CD4-positive, alpha-beta T cell (primary cell): ENCODE measurements at regions not wholly inside any gene's neighbourhood (a gene's known extent, or its start where the extent isn't known, plus 50 kb on each side); places are given as distances from the start of the nearest gene placed in this dataset.

ENCODE experiments used
- ATAC-seq: fragments of 200-7000 bp; cut with Tn5 transposase; one replicate; pipeline ENCODE4 v1.10.0; 2022; ENCODE audit warnings: mild to moderate bottlenecking; ENCODE audit not compliant: poor library complexity
- CTCF ChIA-PET: fragments of 350-600 bp; sonication (Branson Sonifier 250); formaldehyde crosslinking; loops from one replicate; lab custom pipeline; 2021; ENCODE audit warnings: antibody characterized with exemption, inconsistent platforms; lab: Charles Lee
- POLR2A ChIA-PET: fragments of 350-600 bp; sonication (Branson Sonifier 250); formaldehyde crosslinking; loops from one replicate; lab custom pipeline; 2021; ENCODE audit warnings: antibody characterized with exemption, inconsistent platforms; lab: Charles Lee
- DNase-seq, 14 experiments: peaks; one replicate each; pipeline ENCODE4 v3.0.0-alpha.2; 2013 to 2020; ENCODE audit warnings: mixed read lengths in 2 of 14
- H3K27ac ChIP-seq, 2 donors: one replicate each; pipeline versions ENCODE4 v1.5.1 to v1.7.0; 2013; ENCODE audit warnings: low read length in 2 of 2, low read depth in 1 of 2, mild to moderate bottlenecking in 1 of 2
- H3K27me3 ChIP-seq, 2 experiments: 1 replicate in 1 of 2; 2 replicates in 1 of 2; pipeline versions ENCODE4 v1.6.1 to v1.7.0; 2013; ENCODE audit warnings: low read length in 2 of 2, control low read depth in 1 of 2, mild to moderate bottlenecking in 1 of 2, moderate library complexity in 1 of 2; ENCODE audit not compliant: insufficient read depth in 2 of 2, control insufficient read depth in 1 of 2
- H3K36me3 ChIP-seq: one replicate; pipeline ENCODE4 v1.6.1; 2013; ENCODE audit warnings: low read length, control low read depth; ENCODE audit not compliant: insufficient read depth
- H3K4me1 ChIP-seq: one replicate; pipeline ENCODE4 v1.6.1; 2013; ENCODE audit warnings: low read length, control low read depth; ENCODE audit not compliant: insufficient read depth
- H3K4me3 ChIP-seq: one replicate; pipeline ENCODE4 v1.5.1; 2013; ENCODE audit warnings: mild to moderate bottlenecking, low read length, moderate library complexity
- H3K9me3 ChIP-seq, 2 experiments: 1 replicate in 1 of 2; 2 replicates in 1 of 2; pipeline versions ENCODE4 v1.6.1 to v1.7.0; 2013; ENCODE audit warnings: low read length in 2 of 2, mild to moderate bottlenecking in 2 of 2, control low read depth in 1 of 2, moderate library complexity in 1 of 2; ENCODE audit not compliant: control insufficient read depth in 1 of 2, insufficient read depth in 1 of 2
- H3K27ac Mint-ChIP-seq: one replicate; pipeline ENCODE4 v1.8.0; 2020; ENCODE audit warnings: mixed read lengths
- H3K27me3 Mint-ChIP-seq: one replicate; pipeline ENCODE4 v1.8.0; 2021; ENCODE audit warnings: mixed read lengths
- H3K36me3 Mint-ChIP-seq: one replicate; pipeline ENCODE4 v1.8.0; 2021; ENCODE audit warnings: low read depth, mixed read lengths
- H3K4me1 Mint-ChIP-seq: one replicate; pipeline ENCODE4 v1.8.0; 2021; ENCODE audit warnings: low read depth, mixed read lengths
- H3K4me3 Mint-ChIP-seq: one replicate; pipeline ENCODE4 v1.8.0; 2020; ENCODE audit warnings: mild to moderate bottlenecking, mixed read lengths
- H3K9me3 Mint-ChIP-seq: one replicate; pipeline ENCODE4 v1.8.0; 2020; ENCODE audit warnings: mixed read lengths
- intact Hi-C, 2 experiments: fragments of 100-400 bp; cut with DNase I in 1 of 2; cut with micrococcal nuclease in 1 of 2; formaldehyde crosslinking; loops; one replicate each; pipeline versions ENCODE4 v1.15.1 to v1.9.0; 2023 to 2025; cut with DNase I, micrococcal nuclease
- TF ChIP-seq, protein P1 (sequence below): fragments of 200-600 bp; IDR thresholded peaks from one replicate; pipeline ENCODE4 v1.8.0; 2022; ENCODE audit warnings: antibody characterized with exemption, mild to moderate bottlenecking

DNA sequence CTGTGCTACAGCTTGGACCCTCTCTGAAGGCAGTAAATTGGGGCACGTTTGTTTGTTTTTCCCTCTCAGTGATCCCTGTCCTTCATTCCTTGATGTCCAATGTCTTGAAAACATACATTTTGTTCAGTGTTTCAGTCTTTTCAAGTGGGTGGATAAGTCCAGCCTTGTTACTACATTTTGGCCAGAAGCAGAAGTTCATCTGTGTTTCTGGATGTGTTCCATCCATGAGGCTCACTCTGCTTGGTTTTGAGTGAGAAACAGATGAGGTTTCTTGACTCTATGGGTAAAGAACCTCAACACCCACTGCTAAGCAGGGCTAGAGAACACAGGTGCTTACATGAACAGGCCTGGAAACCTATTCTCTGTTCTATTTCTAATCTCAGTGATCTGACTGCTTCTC, 74.5 kb upstream of the RFX8 start:
- Mint-ChIP-seq H3K36me3 (no peaks in the 10 kb centered on the region), H3K9me3 (no peaks in the 10 kb centered on the region), H3K27ac (no peak overlapping the region), H3K4me3 (no peak overlapping the region), H3K27me3 (no peaks in the 10 kb centered on the region), H3K4me1 (peaks cover 16% of the 10 kb centered on the region)
- ChIA-PET CTCF (no interaction called here), POLR2A (no interaction called here)
- TF ChIP-seq, protein P1, sequence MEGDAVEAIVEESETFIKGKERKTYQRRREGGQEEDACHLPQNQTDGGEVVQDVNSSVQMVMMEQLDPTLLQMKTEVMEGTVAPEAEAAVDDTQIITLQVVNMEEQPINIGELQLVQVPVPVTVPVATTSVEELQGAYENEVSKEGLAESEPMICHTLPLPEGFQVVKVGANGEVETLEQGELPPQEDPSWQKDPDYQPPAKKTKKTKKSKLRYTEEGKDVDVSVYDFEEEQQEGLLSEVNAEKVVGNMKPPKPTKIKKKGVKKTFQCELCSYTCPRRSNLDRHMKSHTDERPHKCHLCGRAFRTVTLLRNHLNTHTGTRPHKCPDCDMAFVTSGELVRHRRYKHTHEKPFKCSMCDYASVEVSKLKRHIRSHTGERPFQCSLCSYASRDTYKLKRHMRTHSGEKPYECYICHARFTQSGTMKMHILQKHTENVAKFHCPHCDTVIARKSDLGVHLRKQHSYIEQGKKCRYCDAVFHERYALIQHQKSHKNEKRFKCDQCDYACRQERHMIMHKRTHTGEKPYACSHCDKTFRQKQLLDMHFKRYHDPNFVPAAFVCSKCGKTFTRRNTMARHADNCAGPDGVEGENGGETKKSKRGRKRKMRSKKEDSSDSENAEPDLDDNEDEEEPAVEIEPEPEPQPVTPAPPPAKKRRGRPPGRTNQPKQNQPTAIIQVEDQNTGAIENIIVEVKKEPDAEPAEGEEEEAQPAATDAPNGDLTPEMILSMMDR = no peak
- intact Hi-C loops = no loop called here
- Histone ChIP-seq H3K36me3 (no peaks in the 10 kb centered on the region), H3K27me3 (no peaks in the 10 kb centered on the region), H3K4me1 (peaks cover 11% of the 10 kb centered on the region), H3K9me3 (no peaks in the 10 kb centered on the region), H3K27ac (no peak overlapping the region), H3K4me3 (no peak overlapping the region)
- ATAC-seq = no peak
- no peak for DNase-seq

DNA sequence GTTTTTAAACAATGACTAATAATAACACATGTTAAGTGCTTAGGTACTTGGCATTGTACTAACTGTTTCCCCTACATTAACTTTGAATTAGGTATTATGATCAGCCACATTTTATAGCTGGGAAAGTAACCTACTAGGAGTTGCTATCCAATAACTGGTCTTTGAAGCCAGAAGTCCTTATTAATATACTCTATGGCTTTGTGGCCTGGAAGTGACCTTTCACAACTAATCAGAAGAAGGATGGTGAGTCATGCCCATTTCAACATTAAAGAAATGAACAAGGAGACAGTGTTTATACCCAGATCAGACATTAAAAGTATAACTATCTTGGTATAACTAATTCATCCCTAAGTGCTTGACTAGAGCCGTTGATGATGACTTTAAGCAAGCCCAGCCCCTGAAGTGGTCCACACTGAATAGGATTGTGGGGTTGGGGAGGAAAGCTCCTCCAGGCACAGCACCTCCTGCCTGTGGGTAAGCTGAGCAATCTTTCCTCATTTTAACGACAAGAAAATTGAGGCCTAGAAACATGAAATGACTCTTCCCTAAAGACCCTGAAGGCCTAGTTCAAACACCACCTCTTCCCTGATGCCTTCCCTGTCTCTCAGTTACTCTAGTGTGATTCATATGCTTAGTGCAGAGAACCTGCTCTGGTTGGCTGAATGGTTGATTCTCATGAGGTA, 71.6 kb upstream of the RFX8 start:
- intact Hi-C loops = no loop called here
- peaks cover 8% of the 10 kb centered on the region for H3K4me1 Mint-ChIP-seq
- no peak overlapping the region for H3K4me3 ChIP-seq
- H3K9me3 ChIP-seq = no peaks in the 10 kb centered on the region
- H3K36me3 Mint-ChIP-seq = no peaks in the 10 kb centered on the region
- peaks cover 6% of the 10 kb centered on the region for H3K4me1 ChIP-seq
- DNase-seq = peak in 2 of 14 experiments; percentile 26 to 31
- H3K36me3 ChIP-seq = no peaks in the 10 kb centered on the region
- TF ChIP-seq, protein P1 = no peak
- CTCF ChIA-PET = no interaction called here
- ATAC-seq = no peak
- no peaks in the 10 kb centered on the region for H3K27me3 ChIP-seq
- no peak overlapping the region for H3K27ac Mint-ChIP-seq
- POLR2A ChIA-PET = interaction anchor here (0.5 kb wide), 1 partner anchor 354 kb away, joined by 3 read pairs; no protein-coding TSS in a partner anchor
- no peak overlapping the region for H3K27ac ChIP-seq
- no peaks in the 10 kb centered on the region for H3K27me3 Mint-ChIP-seq
- H3K4me3 Mint-ChIP-seq = no peak overlapping the region
- no peaks in the 10 kb centered on the region for H3K9me3 Mint-ChIP-seq

DNA sequence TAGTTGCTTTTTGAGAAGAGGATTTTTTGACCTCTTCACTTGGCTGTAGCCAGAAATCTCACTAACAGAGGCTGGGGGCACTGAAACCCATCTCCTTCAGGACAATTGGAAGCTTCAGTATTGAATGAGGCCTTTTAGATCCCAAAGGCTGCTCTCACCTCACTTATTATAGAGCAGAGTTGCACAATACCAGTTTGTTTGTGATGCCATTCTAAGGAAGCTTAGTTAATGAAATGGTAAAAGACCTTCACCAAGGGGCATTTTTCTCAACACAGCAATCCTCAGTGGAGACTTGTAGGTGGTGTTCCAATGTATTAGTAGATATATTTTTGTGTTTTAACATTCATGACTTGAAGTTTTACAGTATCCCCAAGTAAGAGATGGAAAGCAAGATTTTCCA, 71.0 kb upstream of the RFX8 start:
- TF ChIP-seq, protein P1 = no peak
- intact Hi-C loops = no loop called here
- CTCF ChIA-PET = no interaction called here
- Mint-ChIP-seq H3K36me3 (no peaks in the 10 kb centered on the region), H3K4me1 (peaks cover 2% of the 10 kb centered on the region), H3K27me3 (no peaks in the 10 kb centered on the region), H3K4me3 (no peak overlapping the region), H3K27ac (no peak overlapping the region), H3K9me3 (no peaks in the 10 kb centered on the region)
- Histone ChIP-seq H3K36me3 (no peaks in the 10 kb centered on the region), H3K4me1 (peaks cover under 1% of the 10 kb centered on the region), H3K4me3 (no peak overlapping the region), H3K9me3 (no peaks in the 10 kb centered on the region), H3K27me3 (no peaks in the 10 kb centered on the region), H3K27ac (no peak overlapping the region)
- ATAC-seq (no peak), DNase-seq (no peak)
- POLR2A ChIA-PET = no interaction called here
